GM18498 (cell line): ENCODE measurements at regions not wholly inside any gene's neighbourhood (a gene's known extent, or its start where the extent isn't known, plus 50 kb on each side); places are given as distances from the start of the nearest gene placed in this dataset.

Experiments
- ATAC-seq: cut with Tn5 transposase; IDR thresholded peaks from one replicate; pipeline ENCODE4 v1.9.1; 2021; ENCODE audit warnings: mild to moderate bottlenecking, moderate library complexity; ENCODE audit not compliant: unreplicated experiment

DNA sequence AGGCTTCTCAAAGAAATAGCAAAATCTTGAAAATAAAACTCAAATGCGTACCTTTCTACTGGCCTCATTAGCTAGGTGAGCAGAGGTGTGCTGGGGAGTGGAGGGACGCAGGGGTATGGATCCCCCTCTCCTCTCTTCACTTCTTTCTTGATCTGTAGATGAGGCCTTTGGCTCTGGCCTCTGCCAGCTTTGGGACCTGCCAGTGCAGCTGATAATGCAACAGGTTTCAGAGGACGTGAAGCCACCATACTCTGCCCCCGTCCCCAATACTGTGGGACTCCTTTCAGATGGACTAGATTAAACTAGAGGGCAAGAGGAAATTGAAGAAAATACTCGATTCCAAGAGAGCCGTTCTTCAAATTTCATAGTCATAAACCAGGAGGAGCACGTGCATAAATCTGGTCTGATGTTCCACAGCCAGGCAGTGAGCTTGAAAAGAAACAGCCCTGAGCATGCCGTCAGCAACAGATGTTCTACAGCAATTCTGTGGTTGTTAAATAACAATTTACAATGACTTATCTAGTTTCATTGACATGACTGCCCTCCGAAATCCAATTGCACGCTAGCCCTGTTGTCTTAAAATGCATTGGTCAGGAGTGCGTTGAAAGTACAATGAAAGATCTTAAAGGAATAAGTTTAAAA lies 245.3 kb upstream of the FOXQ1 start:
- no peak for ATAC-seq

DNA sequence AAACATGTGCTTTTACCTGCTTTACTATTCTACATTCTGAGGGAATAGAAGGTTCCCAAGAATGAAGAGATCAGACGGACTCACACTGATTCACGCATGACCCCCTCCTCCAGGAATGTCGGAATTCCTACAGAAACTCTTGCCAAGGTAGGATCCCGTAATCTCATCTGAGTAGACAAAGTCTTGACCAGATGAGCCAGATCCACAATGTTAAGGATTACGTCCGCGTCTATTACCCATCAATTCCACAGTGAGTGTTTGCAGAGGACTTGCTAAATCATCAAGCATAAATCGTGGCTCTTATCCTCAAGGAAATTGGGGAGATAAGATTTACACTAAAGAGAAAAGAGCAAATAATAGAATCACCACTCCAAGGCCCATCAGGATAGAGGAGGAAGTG lies 245.9 kb upstream of the FOXQ1 start:
- no peak for ATAC-seq

DNA sequence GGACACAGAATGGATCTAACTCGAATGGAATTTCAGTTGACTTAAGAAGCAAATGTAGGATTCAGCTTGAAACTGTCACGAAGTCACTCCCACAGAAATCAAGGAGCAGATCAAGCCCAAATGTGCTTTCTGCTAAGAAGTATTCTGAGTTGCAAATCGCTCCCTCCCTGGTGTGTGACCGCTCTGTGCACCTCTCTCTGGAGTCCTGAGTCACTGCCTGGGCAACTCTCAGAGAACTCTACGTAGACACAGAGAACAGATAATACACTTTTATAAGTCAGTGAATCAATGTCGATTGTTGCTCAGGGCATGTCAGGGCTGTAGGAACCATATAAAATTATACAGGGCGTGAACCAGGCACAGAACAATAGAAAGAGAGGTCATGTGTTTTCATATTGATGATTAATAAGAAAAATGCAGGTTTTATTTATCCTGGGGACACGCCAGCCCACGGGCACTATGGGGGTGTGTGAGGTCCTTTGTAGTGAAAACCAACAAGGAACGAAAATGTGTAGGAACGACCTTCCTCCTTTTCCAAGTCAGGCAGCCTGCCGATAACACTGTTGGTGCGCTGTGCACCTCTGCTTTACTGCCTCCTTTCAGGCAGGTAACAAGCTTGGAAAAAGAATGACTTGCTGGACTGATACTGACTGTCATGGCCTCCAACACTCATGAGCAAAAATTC lies 248.1 kb upstream of the FOXQ1 start:
- no peak for ATAC-seq

DNA sequence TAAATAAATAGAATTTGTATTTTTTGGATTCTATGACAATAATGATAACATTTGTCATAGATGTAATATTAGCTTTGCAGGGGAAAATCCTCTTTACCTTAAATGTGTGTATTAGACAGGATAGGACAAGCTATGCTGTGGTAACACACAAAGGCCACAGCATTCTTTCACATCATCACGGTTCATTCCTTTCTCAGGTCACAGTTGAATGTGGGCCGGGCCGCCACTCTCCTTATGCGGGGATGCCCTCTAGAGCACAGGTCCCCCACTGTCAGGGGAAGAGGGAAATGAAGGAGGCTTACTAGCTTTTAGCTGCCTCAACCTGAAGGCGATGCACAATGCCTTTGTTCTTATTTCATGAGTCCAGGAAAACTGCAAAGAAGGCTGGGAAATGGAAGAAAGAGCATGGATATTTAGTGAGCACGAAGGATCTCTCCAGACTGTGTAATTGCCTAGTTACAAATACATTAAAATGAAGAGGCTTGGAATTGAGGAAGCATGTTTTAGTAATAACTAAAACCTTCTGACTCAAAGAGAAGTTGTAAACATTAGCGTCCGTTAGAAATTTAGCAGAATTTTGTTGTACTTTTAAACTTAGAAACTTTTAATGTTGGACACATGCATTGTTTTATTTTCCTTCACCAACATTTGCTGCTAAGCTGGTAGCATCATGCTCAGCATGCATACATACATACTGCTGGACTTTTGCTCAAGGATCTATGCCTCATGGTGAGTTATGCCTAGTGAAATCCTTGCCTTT lies 248.9 kb upstream of the FOXQ1 start:
- ATAC-seq = no peak

DNA sequence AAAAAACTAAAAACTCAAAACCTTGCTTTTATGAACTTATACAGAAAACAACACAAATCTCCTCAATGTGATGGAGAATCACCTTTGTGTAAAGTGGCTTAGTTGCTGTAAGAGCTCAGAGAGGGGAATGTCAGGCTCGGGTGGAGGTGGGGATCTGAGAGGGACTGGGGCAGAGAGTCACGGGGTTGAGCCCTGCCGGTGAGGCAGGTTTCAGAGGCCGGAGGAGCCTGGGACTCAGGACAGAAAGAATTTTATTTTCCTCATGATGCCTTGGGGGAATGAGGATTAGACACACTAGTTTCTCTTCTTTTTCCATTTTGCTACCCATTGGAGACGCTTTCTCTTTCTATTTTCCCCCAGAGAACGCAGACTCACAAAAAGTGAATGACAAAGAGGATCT lies 252.3 kb upstream of the FOXQ1 start:
- ATAC-seq = no peak

DNA sequence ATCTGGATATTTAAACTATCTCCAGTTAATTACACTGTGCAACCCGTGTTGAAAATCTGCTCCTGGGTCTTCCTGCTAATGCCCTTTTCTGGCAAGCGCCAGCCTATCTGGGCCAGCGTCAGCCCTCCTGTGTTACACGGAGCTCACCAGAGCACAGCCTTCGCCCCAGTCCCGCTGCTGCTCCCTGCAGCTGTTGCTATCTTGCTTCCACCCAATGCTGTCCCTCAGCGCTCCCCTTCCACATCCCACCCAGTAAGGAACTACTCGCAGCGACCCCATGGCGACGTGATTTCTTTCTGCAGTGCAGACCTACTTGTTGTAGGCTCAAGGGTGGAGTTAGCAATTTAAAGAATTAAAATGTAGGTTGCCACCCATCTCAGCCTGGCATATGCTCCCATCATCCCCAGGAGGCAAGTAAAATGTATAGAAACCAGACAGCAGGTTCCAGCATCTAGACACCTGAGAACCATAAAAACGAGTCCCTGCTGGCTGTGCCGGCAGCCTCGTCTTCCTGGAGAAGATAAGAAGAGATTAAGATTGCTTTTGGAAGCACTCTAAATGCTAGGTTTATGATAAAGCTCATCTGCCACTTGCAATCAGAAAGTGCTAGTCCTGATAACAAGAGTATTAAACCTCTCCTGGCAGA lies 254.3 kb upstream of the FOXQ1 start:
- no peak for ATAC-seq

DNA sequence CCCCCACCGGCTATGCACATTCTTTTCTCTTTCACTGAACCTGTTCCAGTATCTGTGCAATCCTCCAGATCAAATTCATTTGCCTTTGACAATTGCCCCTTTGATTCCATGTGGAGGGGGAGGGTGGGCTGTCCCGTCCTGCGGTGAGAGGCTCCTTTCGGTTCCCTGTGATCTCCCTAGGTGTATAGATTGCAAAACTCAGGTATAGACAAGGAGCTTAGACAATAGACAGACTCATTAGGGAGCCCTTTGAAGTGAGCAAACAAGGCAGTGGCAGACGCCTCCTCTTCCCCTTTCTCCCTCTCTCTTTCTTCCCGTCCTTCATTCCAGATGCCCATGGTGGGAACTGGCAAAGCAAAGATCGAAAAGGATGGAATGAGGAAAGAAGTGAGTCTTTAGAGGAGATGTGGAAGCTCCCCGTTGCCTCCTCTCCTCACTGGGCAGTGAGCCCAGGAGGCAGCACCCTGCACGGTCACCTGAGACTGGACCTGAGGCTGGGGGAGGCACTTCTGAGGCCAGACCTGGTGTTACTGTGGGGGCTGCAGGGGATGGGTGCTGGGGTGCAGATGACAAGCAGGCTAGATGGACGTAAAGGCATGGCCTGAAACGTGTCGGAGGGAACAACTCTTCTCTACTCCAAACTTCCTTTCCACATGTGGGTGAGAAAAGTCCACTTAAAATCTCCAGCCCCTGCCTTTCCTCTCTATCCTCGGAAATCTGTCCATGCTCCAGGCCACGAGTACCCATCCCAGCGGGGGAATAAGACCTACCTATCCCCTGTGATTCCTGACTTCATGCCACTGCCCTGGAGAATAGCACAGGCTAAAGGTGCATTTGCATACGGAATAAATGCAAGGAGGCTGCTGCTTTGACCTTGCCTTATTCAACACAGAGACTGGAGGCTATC lies 256.6 kb upstream of the FOXQ1 start:
- no peak for ATAC-seq

DNA sequence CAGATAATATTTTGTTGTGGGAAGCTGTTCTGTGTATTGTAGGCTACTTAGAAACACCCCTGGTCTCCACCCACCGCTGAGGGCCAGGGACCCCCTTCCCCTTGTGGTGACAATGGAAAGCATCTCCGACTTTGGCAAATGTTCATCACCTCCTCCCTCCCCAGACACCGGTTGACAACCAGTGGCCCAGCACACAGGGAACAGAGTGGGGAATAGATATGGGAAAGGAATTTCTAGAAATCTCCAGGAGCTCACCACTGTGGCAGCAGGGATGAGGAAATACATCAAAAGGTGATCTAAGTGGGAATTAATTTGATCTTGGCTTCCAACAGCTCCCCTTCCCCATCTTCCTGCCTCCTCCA lies 257.3 kb upstream of the FOXQ1 start:
- no peak for ATAC-seq

DNA sequence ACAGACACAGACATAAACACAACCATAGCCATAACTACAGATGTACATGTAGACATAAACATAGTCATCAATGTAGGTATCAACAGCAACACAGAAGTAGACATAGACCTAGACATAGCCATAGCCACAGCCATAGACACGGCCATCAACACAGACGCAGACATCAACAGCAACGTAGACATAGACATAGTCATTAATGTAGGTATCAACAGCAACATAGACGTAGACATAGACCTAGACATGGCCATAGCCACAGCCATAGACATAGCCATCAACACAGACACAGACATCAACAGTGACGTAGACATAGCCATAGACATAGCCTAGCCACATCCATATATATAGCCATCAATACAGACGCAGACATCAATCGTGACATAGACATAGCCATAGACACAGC lies 258.3 kb upstream of the FOXQ1 start:
- no peak for ATAC-seq

DNA sequence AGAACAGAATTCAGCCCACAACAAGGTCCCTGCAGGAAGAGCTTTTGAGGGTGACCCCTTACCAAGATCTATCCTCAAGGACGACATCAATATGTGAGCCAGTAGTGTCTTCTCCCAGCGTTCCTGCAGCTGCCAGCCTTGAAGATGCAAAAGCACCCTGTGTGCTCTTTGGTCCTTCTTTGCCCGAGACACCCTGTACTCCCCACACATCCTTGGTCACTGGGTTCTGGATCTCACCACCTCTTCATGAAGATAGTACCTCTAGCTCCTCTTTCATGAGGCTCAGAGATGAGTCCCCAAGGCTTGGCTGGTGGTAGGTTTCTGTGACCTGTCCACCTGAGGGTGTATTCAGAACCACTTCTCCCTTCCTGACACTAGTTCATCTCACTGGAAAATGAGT lies 259.6 kb upstream of the FOXQ1 start:
- ATAC-seq = no peak

DNA sequence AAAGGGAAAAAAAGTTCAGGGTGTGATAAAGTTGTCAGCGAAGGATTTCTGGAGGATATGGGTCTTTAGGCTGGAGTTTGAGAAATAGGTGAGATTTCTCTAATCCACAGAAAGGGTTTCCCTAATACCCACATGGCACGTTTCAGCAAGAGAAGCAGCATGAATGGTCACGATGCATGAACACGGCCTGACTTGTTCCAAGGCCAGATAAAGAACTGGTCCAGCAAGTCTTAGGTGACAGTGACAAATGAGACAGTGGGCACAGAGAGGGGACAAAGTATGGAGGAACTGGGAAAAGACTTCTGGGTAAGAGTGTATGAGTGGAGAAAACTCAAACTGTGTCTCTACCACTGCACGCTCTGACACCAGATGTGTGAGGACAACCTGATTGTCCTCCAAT lies 262.0 kb upstream of the FOXQ1 start:
- no peak for ATAC-seq

DNA sequence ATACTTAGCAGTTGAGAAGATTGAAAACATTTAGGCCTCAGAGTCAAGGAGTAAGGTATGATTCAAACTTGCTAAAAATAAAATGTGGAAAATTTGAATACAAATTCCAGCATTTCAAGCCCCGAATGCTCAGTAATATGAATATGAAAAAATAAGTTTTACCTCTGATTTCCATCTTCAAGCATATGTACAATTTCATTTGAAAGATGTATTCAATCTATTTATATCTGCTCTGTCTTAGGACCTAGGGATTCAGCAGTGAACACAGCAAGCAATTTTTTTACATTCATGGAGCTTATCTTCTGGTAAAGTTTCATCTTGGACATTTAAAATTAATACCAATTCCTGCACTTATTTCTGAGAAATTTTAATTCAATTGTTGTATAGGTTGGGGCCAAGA lies 262.7 kb upstream of the FOXQ1 start:
- ATAC-seq = no peak

DNA sequence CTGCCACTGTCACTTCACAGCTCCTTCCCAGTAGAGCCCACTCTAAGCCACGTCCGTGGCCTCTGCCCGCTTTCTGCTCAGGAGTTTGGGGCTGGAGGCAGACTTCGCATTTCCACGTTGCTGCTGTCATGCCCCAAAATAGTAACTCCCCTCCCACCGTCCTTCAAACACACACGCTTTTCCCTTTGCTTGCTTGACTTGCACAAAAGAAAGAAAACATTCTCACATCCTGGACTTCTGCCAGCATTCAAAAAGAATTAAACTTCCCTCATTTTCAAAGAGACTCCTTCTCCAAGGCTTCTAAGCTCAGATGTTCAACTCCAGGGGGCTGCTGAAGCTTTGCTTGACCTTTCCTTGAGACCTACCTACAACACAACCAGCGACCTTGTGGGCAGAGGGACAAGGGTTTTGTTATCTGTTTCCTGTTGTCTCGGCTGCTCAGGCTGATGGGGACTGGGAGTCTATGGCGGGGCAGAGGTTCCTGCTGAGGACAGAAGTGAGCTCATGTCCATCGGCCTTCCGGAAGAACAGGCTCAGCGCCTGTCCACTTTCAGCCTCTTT lies 263.8 kb upstream of the FOXQ1 start:
- ATAC-seq = no peak

DNA sequence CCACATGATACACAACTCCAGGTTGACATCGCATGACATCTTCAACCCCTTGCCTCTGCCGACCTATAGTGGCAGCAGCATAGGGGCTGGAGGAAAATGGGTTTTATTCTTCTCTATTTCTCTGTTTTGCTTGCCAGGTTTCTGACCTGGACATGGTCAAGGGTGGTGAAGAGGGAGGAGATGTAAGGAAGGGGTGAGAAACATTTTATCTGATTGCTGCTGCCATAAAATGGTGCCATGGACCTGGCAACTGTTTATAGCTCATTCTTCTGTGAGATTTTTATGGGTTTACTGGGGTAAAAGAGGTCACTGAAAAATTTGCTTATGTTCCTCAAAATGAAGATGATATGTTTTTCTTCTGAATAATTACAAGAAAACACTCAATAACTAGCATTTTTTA lies 266.7 kb upstream of the FOXQ1 start:
- ATAC-seq = no peak

DNA sequence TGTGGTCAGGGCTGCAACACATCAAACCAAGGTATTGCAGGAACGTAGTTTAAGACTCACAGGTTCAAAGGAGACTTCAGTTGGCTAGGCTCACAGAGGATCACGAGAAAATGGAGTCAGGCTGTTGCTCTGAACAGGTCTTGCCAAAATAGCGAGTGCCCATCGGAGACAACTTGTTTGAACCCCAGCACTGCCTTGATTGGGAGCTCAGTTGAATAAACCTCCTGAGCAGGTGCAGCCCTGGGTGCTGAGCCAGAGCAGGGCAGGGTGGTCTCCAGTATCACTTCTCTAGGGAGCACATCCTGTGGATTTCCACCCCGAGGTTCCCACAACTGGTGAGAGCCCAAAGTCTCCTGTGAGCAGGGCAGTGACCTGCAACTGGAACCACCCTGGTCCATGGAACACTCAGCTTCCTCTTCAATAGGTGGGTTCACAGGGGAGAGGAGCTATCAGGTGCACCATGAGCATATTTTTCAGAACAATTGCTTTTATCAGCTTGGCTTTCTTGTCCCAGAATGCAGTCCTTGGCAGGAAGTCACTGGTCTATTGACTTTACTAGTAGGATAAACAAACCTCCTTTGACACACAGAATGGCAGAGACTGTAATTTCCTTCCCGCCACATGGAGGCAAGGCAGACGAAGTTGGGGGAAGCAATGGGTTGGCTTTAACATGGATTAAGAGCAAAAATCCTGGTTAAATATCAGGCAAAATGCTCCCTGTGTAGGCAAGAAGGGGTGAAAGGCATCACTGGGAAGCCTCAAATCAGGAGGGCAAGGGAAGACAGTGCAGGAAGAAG lies 267.7 kb upstream of the FOXQ1 start:
- ATAC-seq = no peak

DNA sequence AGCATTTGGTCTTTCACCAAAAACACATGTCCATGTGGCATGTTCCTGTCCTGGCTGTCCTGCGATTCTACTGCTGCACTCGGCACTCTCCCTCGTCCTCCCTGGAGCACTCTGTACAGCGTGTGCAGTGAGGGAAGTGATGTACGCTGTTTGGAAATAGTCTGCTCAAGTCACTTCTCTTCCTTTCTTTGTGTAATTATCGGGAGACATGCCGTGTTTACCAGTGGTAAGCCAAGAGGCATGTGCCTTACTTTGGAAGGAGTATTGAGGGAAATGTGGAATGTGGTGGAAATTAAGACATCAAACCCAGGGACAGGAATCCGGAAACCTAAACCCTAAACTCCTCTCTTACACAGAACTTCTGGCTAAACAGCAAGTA lies 268.5 kb upstream of the FOXQ1 start:
- no peak for ATAC-seq

DNA sequence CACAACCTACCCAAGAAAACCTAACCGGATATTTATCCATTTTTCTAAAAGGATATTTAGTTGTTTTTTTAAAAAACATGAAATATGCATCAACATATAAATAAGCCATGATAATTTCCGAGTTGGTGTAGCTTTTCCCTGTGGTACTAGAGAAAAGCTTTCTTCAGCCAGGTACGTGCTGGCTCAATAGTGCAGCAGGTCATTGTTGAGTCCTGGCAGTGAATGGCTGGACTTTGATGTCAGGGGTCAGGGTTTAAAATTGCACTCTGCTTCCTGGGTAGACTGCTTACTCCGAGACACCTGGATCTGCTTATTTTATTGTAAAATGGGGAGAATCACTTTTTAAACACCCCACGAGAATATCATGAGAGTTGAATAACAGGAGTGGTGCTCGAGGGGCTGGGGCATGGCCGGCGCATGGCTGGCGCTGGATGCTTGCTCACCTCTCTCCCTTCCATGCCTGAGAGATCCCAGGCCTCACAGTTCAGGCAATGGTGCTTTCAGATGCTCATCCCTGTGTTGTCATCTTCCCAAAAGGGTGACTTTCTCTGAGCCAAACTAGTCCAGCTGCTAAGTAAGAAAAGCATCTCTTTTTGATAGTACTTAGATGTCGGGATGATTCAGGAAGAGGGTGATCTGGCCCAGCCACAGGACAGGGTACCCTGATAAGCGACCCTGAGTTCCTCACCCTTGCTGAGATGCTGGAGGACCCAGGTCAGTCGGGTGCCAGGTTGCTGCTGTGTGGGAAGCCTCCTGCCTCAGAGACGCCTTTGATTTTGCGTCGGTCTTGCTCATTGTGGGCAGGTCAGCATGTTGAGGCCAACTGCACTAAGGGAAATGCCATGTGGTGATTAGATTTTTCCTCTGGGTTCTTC lies 269.1 kb upstream of the FOXQ1 start:
- no peak for ATAC-seq

DNA sequence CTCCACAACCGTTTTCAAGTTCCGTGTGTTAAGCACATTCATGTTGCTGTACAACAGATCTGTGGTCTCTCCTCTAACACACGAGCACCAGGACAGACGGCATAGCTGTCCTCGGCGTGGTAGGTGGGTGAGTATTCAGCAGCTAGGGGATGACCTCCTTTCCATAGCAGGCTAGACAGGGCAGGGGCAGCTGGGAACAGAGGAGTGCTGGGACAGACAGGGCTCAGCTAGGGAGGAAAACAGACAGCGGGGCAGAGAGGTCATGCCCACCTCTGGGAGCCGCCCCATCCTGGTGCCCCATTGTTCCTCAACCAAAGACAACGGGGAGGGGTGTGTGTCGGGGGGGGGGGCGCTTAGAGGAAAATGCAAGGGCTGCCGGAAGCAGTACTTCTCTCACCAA lies 271.5 kb upstream of the FOXQ1 start:
- ATAC-seq = no peak

DNA sequence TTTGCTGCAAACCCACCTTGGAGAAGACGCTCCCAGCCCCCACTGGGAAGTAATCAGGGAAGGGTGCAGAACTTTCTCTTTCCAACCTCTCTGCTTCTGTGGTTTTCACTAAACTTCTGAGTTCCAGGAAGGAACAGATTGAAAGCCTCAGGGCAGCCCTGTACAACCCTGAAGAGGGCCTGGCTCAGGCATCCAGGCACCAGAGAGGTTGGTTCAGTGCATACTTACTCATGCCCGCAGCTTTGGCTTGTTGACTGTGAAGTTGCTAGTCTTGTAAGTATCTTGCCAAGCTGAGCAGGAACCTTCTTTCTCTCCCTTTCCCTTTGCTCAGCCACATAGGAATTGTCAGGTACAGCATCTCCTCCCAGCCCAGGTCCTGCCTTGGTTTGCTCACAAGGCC lies 272.2 kb upstream of the FOXQ1 start:
- no peak for ATAC-seq
